ENCODE measurements at regions not wholly inside any gene's neighbourhood (a gene's known extent, or its start where the extent isn't known, plus 50 kb on each side); places are given as distances from the start of the nearest gene placed in this dataset.
A peak's percentile ranks its signal among the peaks of the same experiment; 100 is the strongest.

DNA sequence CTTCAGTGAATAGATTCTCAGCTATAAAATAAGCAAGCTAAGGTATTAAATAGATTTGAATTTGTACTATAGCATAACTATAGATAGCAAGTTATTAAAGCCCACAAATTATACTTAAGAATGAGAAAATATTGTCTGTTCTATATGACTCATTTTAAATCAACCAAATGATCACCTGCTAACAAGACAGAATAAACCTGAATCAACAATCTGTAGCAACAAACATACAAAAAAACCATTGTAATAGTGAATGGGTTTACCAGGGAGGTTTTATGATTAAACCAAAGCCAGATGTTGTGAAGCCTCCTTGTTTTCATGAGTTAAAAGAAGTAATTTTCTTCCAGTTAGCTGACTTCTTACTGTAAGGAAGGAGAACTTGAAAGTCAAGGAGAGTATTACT lies 71.9 kb upstream of the HTR1B start:
- DNase-seq = no peak

DNA sequence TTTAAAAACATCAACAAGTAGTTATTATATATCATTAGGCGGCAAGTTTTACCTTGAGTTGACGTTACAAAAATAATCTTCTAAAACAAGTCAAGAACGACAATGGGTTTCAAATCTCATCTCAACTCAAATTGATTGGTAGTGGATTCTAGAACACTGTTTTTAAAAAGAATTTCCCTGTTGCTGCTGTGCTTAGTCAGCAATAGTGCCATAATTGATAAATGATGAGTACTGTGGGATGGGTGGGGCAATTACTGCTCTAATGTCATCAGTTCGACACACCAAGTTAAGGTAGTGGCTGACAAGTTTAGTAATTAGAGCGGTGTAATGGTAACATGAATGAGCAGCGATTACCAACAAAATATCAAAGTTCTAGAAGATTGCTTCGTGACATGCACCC lies 73.4 kb upstream of the HTR1B start:
- no peak for DNase-seq

DNA sequence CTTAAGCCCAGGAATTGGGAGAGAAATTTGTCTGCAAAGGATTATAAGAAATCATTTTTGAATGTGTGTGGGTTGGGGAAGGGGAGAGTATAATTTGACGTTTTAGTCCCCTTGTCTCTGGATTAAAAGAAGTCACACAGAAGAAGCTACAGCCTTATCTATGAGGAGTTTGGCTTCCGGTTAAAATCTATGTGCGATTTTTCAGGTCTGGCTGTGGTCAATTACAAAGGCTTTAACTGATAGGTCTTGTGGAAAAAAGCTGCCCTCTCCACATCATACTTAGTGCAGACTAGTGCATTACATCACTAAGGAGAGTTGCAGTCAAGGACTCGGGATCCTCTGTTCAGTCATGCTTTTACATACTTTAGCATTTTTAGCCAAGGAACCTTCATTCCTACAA lies 80.3 kb upstream of the HTR1B start:
- DNase-seq = no peak

DNA sequence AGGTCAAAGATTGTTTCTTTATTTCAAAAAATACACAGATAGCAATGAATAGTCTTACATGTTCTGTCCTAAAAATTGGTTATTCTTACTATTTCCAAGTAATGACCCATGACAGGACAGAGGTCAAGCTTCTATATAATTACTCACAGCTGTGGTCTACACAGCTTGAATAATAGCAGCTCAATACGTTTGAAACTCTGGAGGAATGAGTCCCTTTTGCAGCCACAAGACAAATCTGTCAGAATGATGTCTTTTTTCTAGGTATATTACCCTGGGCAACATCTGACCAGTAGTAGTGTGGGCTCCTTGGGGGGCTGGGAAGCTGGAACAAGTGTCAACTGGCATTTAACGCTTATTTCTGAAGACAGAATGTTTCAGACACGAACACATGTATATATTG lies 84.9 kb upstream of the HTR1B start:
- no peak for DNase-seq

DNA sequence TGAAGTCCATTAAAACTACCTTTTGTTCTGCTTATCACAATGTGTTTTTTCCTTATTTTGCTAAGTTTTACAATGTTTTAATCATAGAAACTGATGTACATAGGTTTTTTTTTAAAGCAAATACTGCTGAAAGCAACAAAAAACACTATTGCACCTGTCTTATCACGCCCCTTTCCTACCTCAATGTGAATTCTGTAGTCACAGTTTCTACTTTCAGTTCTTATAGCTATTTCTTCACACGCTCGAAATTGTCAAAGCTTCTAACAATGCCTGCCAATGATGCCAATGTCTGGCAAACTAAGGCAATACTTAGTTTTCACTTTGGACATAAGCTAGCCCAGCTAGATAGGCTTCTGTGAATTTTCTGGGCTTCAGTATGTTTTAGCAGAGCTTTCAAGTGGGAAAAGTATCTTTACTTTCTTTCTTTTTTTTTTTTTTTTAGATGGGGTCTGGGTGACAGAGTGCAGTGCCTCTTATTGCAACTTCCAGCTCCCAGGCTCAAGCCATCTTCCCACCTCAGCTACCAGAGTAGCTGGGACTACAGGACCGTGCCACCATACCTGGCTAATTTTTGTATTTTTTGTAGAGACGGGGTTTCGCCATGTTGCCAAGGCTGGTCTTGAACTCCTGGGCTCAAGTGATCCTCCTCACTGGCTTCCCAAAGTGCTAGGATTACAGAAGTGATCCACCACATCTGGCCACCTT lies 85.5 kb upstream of the HTR1B start:
- DNase-seq = no peak

DNA sequence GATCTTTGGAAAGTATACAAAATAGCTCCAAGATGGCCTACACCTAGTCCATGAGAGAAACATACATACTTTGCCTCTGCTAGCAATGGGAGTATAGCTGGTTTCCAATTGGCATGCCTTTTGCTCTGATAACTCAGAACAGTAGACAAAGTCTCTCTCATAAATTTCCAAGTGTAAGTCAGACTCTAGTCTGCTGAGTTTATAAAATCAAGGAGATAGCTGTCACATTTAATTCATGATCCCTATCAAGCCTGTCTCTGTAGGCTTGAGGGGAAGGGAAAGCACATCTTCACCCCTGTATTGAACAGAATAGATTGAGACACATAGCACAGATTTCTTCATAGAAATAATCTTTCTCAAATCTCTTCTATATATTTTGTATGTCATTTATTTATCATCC lies 87.8 kb upstream of the HTR1B start:
- DNase-seq = no peak

DNA sequence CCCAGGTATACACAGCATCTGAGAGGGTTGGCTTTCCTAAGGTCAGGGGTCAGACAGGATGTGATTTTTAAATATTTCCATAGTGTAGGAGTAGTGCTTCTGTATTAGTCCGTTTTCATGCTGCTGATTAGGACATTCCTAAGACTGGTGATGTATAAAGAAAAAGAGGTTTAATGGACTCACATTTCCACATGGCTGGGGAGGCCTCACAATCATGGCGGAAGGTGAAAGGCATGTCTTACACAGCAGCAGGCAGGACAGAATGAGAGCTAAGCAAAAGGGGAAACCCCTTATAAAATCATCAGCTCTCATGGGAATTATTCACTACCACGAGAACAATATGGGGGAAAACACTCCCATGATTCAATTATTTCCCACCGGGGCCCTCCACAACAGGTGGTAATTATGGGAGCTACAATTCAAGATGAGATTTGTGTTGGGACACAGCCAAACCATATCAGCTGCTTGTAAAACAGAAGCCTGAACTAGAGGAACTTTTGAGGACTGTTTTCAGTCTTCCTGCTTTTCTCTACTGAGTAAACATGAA lies 91.0 kb upstream of the MEI4 start:
- DNase-seq = peak; percentile 3

DNA sequence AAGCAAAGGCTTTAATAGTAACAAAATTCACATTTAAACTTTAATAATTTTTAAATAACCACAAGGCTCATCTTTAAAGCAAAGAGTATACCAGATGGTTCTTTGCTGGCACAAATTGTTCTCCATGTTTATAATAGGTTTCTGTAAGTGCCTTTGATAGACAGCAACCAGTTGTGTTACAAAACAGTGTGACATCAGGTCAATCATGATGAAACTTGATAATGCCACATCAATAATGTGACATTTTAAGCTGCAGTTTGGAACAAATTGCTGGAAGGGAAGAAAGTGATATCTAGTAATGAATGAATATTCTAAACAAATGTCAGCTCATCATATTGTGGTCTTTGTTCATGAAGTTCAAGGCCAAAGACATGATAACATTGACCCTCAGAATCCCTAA lies 87.5 kb upstream of the MEI4 start:
- no peak for DNase-seq

DNA sequence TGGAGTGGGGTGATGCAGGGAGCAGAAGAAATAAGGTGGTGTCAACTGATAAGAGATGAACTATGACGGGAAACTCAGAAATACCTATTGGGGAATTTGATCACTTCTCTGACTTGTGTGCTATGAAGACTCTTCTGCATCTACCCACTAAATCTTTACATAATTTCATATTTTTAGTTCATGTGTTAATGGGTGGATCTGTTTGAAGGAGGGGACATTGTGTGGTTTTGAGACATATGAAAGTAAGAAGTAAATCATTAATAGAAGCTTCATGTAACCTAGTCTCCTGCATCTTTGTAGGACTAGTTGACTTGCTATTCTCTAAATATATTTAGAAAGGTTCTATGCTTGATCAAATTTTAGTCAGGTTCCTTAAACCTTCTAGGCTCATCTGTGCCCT lies 86.6 kb upstream of the MEI4 start:
- DNase-seq = no peak

DNA sequence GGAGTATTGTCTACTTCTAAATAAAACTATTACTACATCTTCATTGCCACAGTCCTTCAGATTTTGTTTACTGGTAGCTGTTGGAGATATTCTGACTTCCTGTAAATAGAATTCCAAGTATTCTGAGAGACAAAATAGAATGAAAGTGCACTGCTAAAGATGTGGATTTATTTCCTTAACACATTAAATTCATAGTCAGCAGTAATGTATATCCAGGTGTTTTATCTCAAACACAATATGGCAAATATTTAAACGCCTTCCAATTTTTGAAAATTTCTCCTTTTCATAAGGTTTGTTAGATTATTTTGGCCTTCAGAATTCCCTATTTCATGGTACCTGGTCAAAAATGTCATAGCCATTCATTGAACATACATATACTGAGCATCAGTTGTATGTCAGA lies 84.3 kb upstream of the MEI4 start:
- DNase-seq = no peak

DNA sequence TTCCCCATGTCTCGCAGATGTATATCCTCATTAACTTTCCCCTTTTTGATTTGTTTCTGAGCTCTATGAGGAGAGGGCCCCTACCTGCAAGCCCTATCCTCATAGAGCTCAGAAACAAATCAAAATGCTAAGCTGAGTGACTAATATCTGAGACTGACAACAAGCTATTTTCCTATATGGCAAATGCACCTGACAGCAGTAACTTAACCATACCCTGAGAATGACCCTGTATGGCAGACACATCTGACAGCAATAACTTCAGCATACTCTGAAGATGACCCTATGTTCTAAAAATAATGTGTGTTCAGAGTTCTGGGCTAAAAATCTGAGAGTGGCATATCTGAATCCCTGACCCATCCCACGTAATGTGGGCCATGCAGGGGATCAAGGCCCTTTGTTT lies 79.0 kb upstream of the MEI4 start:
- no peak for DNase-seq

DNA sequence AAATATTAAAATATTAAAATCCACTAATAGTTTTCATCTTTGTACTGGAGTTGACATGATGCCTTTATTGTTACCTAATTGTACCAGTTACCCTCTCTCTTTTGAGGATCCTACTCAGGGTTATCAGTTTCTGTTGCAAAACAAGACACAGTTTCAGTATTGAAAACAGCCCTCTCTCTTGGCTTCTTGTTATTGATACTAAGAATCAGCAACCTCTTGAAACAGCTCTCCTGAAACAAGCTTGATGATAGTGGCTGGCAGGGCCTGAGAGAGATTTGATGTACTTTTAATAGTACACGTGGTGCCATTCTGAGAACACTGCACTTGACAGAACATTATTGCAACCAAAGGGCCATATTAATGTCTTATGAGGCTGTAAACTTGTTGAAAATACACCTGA lies 64.9 kb upstream of the MEI4 start:
- DNase-seq = no peak

Data from right kidney (tissue), 1 donor.